GM10266 (cell line): ENCODE measurements at regions not wholly inside any gene's neighbourhood (a gene's known extent, or its start where the extent isn't known, plus 50 kb on each side); places are given as distances from the start of the nearest gene placed in this dataset.

Source experiments
- DNase-seq: peaks from one replicate; pipeline ENCODE4 v3.0.0; 2012; ENCODE audit errors: extremely low spot score
- TF ChIP-seq, protein P1 (sequence below): IDR thresholded peaks from 2 replicates; pipeline ENCODE4 v1.5.1; 2012; ENCODE audit warnings: mild to moderate bottlenecking, low read depth; ENCODE audit not compliant: control insufficient read depth, insufficient read depth; ENCODE audit errors: missing control alignments

DNA sequence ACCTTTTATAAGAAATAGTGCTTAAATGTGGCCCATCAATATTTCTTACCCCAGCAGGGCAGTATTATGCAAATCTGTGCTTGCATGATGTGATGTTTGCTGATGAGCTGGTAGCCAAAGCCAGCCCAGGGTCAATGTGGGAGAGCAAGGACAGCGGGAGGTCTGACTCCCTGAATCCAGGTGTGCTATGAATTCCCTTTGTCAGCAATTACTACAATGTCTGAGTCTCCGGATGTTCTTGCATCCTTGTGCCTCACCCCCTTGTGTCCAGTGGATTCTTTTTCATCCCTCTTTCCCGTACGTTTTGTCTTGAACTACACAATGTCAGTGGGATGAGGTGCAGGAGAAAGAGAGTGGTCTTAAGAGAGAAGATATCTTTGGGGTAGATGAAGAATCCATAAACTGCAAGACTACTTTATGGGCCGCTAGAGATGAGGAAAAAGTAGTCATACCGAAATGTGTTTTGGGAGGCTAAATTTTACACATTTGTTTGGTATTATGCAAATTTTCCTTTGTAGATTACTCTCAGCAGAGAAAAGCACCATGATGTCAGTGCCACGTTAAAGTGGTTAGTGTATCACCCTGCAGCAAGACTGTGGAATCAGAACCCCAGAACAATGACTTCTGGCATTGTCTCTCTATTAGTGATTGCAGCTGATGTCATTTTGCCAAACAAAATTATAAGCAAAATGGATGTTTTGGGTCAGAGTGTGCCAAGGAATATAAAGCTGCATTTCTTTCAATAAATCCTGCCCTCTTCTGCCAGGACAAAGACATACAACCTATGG, 53.5 kb upstream of the TSHZ3 start:
- TF ChIP-seq, protein P1, sequence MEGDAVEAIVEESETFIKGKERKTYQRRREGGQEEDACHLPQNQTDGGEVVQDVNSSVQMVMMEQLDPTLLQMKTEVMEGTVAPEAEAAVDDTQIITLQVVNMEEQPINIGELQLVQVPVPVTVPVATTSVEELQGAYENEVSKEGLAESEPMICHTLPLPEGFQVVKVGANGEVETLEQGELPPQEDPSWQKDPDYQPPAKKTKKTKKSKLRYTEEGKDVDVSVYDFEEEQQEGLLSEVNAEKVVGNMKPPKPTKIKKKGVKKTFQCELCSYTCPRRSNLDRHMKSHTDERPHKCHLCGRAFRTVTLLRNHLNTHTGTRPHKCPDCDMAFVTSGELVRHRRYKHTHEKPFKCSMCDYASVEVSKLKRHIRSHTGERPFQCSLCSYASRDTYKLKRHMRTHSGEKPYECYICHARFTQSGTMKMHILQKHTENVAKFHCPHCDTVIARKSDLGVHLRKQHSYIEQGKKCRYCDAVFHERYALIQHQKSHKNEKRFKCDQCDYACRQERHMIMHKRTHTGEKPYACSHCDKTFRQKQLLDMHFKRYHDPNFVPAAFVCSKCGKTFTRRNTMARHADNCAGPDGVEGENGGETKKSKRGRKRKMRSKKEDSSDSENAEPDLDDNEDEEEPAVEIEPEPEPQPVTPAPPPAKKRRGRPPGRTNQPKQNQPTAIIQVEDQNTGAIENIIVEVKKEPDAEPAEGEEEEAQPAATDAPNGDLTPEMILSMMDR, result no peak
- no peak for DNase-seq

DNA sequence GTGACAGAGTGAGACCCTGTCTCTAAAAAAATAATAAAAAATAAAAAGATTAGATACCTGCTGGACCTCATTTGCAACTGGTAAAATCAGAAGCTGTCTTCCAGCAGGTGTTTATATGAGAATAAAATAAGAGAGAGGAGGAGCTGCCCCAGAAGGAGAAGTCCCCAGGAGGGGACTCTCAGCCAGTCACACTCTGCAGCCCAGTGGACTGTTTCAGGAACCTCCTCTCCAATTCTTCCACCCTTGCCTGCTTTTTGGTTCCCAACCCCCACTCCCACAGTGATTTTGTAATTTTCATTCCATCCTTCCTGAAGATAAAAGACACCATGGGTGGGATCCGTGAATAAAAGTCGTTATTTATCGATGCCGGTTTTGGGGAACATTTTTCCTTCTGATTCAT, 56.9 kb upstream of the TSHZ3 start:
- DNase-seq, result no peak
- TF ChIP-seq, protein P1, result no peak

GRCh38 chr19:31408460-31409124, 59.4 kb upstream of the TSHZ3 start:
- TF ChIP-seq, protein P1, result no peak
- no peak for DNase-seq

DNA sequence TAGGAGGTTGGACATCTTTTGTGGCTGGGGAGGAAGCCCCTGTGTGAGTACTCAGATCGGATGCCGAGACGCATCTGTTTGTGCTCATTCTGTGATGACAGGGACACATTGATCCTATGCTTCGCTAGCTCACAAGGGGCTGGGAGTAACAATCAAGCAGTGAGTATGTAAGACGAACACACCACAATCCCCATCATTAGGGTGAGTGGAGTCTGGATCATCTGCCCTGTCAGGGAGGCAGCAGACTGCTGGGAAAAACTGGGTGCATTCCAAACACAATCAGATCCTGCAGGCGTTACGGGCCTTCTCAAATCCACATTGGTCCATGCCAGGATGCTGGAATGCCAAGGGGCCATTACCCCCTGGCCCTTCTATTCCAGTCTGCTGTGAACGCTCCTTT, 64.1 kb upstream of the TSHZ3 start:
- no peak for DNase-seq
- TF ChIP-seq, protein P1, result no peak

- DNase-seq, result no peak
- TF ChIP-seq, protein P1, result no peak
Measured at GRCh38 chr19:31415322-31415721, 66.1 kb upstream of the TSHZ3 start.

DNA sequence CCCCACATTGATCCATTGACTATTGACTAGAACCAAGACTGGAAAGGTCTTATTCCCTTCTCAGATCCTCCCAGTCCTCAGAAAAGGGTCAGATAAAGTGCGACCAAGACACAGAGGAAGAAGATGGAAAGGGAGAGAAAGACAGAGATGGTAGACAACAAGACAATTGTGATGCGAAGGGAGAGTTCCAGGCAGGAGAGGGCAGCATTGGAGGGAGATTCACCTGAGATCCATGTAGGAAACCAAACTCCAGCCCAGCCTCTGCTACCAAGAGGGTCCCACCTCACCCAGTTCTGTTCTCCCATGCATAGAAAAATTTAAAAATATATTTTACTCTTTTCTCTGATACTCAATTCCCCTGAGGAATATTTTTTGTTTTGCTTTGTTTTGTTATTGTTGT, 67.3 kb upstream of the TSHZ3 start:
- TF ChIP-seq, protein P1, result no peak

DNA sequence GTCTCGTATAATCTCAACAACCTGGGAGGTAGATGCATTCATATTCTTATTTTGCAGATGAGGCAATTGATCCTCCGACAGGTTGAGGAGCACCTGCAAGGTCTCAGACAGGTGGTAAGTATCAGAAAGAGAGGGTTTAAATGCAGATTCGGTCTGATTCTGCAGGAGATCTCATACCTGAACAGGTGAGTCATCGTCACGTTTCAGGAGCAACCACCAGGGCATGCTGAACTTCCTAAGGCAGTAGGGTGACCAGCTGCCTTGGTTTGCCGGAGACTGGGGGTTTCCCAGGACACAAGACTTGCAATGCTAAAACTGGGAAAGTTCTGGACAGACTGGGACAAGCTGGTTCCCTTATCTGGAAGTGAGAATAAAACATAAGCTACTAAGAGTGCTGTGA, 68.8 kb upstream of the TSHZ3 start:
- TF ChIP-seq, protein P1, result no peak
- no peak for DNase-seq

More for the DNA sequence above, 67.3 kb upstream of the TSHZ3 start:
- DNase-seq, result no peak
